AG04449 (cell line): ENCODE measurements at regions not wholly inside any gene's neighbourhood (a gene's known extent, or its start where the extent isn't known, plus 50 kb on each side); places are given as distances from the start of the nearest gene placed in this dataset.

Experiments used
- CTCF ChIA-PET: fragments of 350-600 bp; formaldehyde crosslinking; extraction: SDS; loops from one replicate; lab custom pipeline; 2021; ENCODE audit warnings: antibody characterized with exemption; lab: Yijun Ruan, JAX
- POLR2A ChIA-PET: fragments of 400-600, 350-600 bp; formaldehyde crosslinking; extraction: SDS; loops from one replicate; lab custom pipeline; 2020; ENCODE audit warnings: antibody characterized with exemption, inconsistent platforms; lab: Yijun Ruan, JAX
- DNase-seq: peaks from one replicate; pipeline ENCODE4 v3.0.0-alpha.2; 2010; ENCODE audit warnings: low read depth, low spot score
- H3K4me3 ChIP-seq: 2 replicates; pipeline ENCODE4 v1.5.1; 2011; ENCODE audit warnings: low read depth, mild to moderate bottlenecking, control low read depth, low read length
- CTCF ChIP-seq: IDR thresholded peaks from one replicate; pipeline ENCODE4 v1.5.1; 2011; ENCODE audit warnings: mild to moderate bottlenecking, moderate library complexity, low read length, control low read depth, inconsistent platforms; ENCODE audit not compliant: insufficient read depth; ENCODE audit errors: missing control alignments

GRCh38 chr2:74735009-74735408 is 81.0 kb downstream of the SEMA4F start:
- ChIA-PET CTCF (interaction anchor here (0.9 to 2.2 kb wide), 3 partner anchors 13 to 101 kb away, joined by 3 to 16 read pairs (median 5); no protein-coding TSS in a partner anchor), POLR2A (no interaction called here)
- no peak for TF ChIP-seq CTCF
- no peak for DNase-seq
- H3K4me3 ChIP-seq = no peak overlapping the region

- ChIA-PET CTCF (interaction anchor here (0.9 to 2.2 kb wide), 3 partner anchors 13 to 101 kb away, joined by 3 to 16 read pairs (median 5); no protein-coding TSS in a partner anchor), POLR2A (no interaction called here)
- TF ChIP-seq CTCF = no peak
- H3K4me3 ChIP-seq = no peak overlapping the region
- DNase-seq = no peak
Measured at GRCh38 chr2:74735564-74735963, 81.5 kb downstream of the SEMA4F start.

- H3K4me3 ChIP-seq = no peak overlapping the region
- no peak for DNase-seq
- ChIA-PET POLR2A (no interaction called here), CTCF (interaction anchor here (2.2 kb wide), 1 partner anchor 22 kb away, joined by 16 read pairs; no protein-coding TSS in a partner anchor)
- TF ChIP-seq CTCF = no peak
Measured at GRCh38 chr2:74736589-74736988, 82.5 kb downstream of the SEMA4F start.

GRCh38 chr2:74738586-74738985 is 84.5 kb downstream of the SEMA4F start:
- DNase-seq = no peak
- no peak overlapping the region for H3K4me3 ChIP-seq
- CTCF ChIA-PET = interaction anchor here (1.0 to 5.4 kb wide), 2 partner anchors 16 to 23 kb away, joined by 3 to 43 read pairs; no protein-coding TSS in a partner anchor
- no peak for TF ChIP-seq CTCF
- POLR2A ChIA-PET = no interaction called here

- H3K4me3 ChIP-seq = no peak overlapping the region
- POLR2A ChIA-PET = no interaction called here
- no peak for TF ChIP-seq CTCF
- no peak for DNase-seq
- CTCF ChIA-PET = interaction anchor here (1.0 to 5.4 kb wide), 3 partner anchors 16 to 137 kb away, joined by 3 to 43 read pairs (median 6); no protein-coding TSS in a partner anchor
Measured at GRCh38 chr2:74739129-74739528, 85.1 kb downstream of the SEMA4F start.

GRCh38 chr2:74739733-74740241 is 85.7 kb downstream of the SEMA4F start:
- ChIA-PET POLR2A (interaction anchor here (1.5 to 1.9 kb wide), 2 partner anchors 28 to 95 kb away, joined by 6 to 10 read pairs; partner anchors contain the start of gene HK2), CTCF (interaction anchor here (1.3 to 5.4 kb wide), 4 partner anchors 8 to 136 kb away, joined by 6 to 43 read pairs (median 6); no protein-coding TSS in a partner anchor)
- no peak overlapping the region for H3K4me3 ChIP-seq
- TF ChIP-seq CTCF = no peak
- DNase-seq = no peak
